ENCODE measurements at regions not wholly inside any gene's neighbourhood (a gene's known extent, or its start where the extent isn't known, plus 50 kb on each side); places are given as distances from the start of the nearest gene placed in this dataset.
"Not testable (repeated sequence)": the region's sequence is repeated elsewhere in the genome, so short reads cannot be mapped to it uniquely, and the experiment has no call there.

DNA sequence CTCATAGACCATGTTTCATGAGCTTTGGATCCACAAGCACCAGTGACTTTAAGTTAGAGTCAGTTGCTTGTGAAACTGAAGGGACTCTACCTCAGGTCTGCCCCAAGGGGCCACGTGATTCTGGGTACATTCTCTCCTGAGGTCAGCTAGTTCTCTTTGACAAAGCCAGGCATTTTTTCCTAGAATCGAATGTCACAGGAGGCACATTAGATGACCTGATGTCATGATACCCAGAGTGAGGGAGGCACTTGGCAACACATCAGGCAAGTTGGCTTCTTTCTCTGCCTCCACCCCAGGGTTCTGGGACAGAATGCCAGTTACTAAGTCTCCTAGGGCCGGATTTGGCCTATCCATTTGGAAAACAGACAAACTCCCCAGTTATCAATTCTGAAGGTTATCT is 93.0 kb downstream of the APIP start:
- H3K27me3 Mint-ChIP-seq (ENCODE audit: low read depth in 3 of 3), result no peaks in the 10 kb centered on the region

DNA sequence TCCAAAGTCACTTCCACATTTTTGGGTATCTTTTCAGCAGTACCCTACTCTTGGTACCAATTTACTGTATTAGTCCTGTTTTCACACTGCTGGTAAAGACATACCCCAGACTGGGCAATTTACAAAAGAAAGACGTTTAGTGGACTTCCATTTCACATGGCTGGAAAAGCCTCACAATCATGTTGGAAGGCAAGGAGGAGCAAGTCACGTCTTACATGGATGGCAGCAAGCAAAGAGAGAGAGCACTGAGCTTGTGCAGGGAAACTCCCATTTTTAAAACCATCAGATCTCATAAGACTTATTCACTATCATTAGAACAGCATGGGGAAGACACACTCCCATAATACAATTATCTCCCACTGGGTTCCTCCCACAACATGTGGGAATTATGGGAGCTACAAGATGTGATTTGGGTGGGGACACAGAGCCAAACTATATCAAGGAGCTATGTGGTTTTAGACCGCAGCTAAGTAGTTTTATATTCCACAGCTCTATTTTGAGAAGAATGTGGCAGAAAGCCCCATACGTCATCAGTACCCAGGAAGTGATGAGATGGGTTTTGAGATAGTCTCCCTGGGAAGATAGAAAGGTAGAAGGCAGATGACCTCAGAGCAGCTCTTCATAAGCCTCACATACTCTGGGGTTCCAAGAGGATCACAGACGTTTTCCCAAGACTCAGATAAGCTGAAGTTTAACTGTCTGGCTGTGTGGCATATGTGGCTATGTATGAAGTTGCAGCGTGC is 96.3 kb downstream of the APIP start:
- 100% methylated on average over 2 of the region's 6 CpGs for WGBS (ENCODE audit: insufficient coverage)

More for the DNA sequence above, 93.0 kb downstream of the APIP start:
- Mint-ChIP-seq H3K4me1 (no peaks in the 10 kb centered on the region), H3K4me3 (no peak overlapping the region), H3K9me3 (peaks cover 0 to 10% (median 0%) of the 10 kb centered on the region in 7 donors), H3K36me3 (no peaks in the 10 kb centered on the region), H3K27ac (no peak overlapping the region)
- H3K27me3 ChIP-seq (ENCODE audit: control insufficient read depth in 2 of 2, insufficient read depth in 2 of 2, low read length in 2 of 2), result no peaks in the 10 kb centered on the region
- TF ChIP-seq, protein P1, sequence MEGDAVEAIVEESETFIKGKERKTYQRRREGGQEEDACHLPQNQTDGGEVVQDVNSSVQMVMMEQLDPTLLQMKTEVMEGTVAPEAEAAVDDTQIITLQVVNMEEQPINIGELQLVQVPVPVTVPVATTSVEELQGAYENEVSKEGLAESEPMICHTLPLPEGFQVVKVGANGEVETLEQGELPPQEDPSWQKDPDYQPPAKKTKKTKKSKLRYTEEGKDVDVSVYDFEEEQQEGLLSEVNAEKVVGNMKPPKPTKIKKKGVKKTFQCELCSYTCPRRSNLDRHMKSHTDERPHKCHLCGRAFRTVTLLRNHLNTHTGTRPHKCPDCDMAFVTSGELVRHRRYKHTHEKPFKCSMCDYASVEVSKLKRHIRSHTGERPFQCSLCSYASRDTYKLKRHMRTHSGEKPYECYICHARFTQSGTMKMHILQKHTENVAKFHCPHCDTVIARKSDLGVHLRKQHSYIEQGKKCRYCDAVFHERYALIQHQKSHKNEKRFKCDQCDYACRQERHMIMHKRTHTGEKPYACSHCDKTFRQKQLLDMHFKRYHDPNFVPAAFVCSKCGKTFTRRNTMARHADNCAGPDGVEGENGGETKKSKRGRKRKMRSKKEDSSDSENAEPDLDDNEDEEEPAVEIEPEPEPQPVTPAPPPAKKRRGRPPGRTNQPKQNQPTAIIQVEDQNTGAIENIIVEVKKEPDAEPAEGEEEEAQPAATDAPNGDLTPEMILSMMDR (IDR thresholded peaks at IDR 0.05), result no peak
- no peaks in the 10 kb centered on the region for H3K4me1 ChIP-seq (ENCODE audit: control insufficient read depth in 1 of 2, insufficient read depth in 2 of 2, low read length in 2 of 2)
- no peaks in the 10 kb centered on the region for H3K36me3 ChIP-seq (replicated peaks in 1 of 2; ENCODE audit: control insufficient read depth in 1 of 2, insufficient read depth in 2 of 2, low read length in 2 of 2)
- H3K9me3 ChIP-seq (replicated peaks in 1 of 2; ENCODE audit: control insufficient read depth in 1 of 2, insufficient read depth in 1 of 2, low read length in 2 of 2), result no peaks in the 10 kb centered on the region
- no peak for DNase-seq
- H3K4me2 ChIP-seq (replicated peaks; ENCODE audit: extremely low read depth, low read length, poor library complexity, severe bottlenecking), result no peak overlapping the region
- WGBS (ENCODE audit: insufficient coverage), result 83% methylated on average over 2 of the region's 3 CpGs
- H4K20me1 ChIP-seq (ENCODE audit: insufficient read depth, low read length), result no peaks in the 10 kb centered on the region
- no peaks in the 10 kb centered on the region for H3K79me2 ChIP-seq (ENCODE audit: insufficient read depth, low read length)
- no peak overlapping the region for H3K4me3 ChIP-seq (replicated peaks in 1 of 3; ENCODE audit: low read depth in 2 of 3, low read length in 3 of 3)
- no peak overlapping the region for H3K27ac ChIP-seq (ENCODE audit: low read depth in 1 of 2, low read length in 2 of 2)
- no peak overlapping the region for H2AFZ ChIP-seq (ENCODE audit: insufficient read depth, low read depth, low read length, poor library complexity, severe bottlenecking)
- H3K9ac ChIP-seq (ENCODE audit: insufficient read depth, low read length, poor library complexity, severe bottlenecking), result no peak overlapping the region
- intact Hi-C loops (cut with micrococcal nuclease), result no loop called here

DNA sequence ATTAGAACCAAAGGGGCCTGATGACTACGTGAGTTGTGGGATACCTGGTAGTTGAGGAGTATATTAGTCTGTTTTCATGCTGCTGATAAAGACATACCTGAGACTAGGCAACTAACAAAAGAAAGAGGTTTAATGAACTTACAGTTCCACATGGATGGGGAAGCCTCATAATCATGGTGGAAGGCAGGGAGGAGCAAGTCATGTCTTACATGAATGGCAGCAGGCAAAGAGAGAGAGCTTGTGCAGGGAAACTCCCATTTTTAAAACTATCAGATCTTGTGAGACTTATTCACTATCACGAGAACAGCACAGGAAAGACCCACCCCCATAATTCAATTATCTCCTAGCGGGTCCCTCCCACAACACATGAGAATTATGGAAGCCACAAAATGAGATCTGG is 98.4 kb downstream of the APIP start:
- H3K4me3 ChIP-seq (replicated peaks in 1 of 3; ENCODE audit: low read depth in 2 of 3, low read length in 3 of 3); H3K79me2 ChIP-seq (ENCODE audit: insufficient read depth, low read length); H3K27me3 ChIP-seq (ENCODE audit: control insufficient read depth in 2 of 2, insufficient read depth in 2 of 2, low read length in 2 of 2); H3K4me1 Mint-ChIP-seq; H3K4me1 ChIP-seq (ENCODE audit: control insufficient read depth in 1 of 2, insufficient read depth in 2 of 2, low read length in 2 of 2); H3K4me3 Mint-ChIP-seq; H2AFZ ChIP-seq (ENCODE audit: insufficient read depth, low read depth, low read length, poor library complexity, severe bottlenecking); H3K9ac ChIP-seq (ENCODE audit: insufficient read depth, low read length, poor library complexity, severe bottlenecking); H3K27ac Mint-ChIP-seq; DNase-seq; H4K20me1 ChIP-seq (ENCODE audit: insufficient read depth, low read length); H3K36me3 ChIP-seq (replicated peaks in 1 of 2; ENCODE audit: control insufficient read depth in 1 of 2, insufficient read depth in 2 of 2, low read length in 2 of 2); intact Hi-C loops (cut with micrococcal nuclease); H3K27ac ChIP-seq (ENCODE audit: low read depth in 1 of 2, low read length in 2 of 2); H3K27me3 Mint-ChIP-seq (ENCODE audit: low read depth in 3 of 3); H3K9me3 ChIP-seq (replicated peaks in 1 of 2; ENCODE audit: control insufficient read depth in 1 of 2, insufficient read depth in 1 of 2, low read length in 2 of 2); H3K4me2 ChIP-seq (replicated peaks; ENCODE audit: extremely low read depth, low read length, poor library complexity, severe bottlenecking); H3K36me3 Mint-ChIP-seq: not testable (repeated sequence)
- WGBS (ENCODE audit: insufficient coverage), result 67% methylated on average over 1 of the region's 3 CpGs
- H3K9me3 Mint-ChIP-seq, result peaks cover 10 to 26% (median 11%) of the 10 kb centered on the region in 7 donors

More for the DNA sequence above, 96.3 kb downstream of the APIP start:
- no peaks in the 10 kb centered on the region for H3K4me1 ChIP-seq (ENCODE audit: control insufficient read depth in 1 of 2, insufficient read depth in 2 of 2, low read length in 2 of 2)
- DNase-seq, result no peak
- H3K4me3 ChIP-seq (replicated peaks in 1 of 3; ENCODE audit: low read depth in 2 of 3, low read length in 3 of 3), result no peak overlapping the region
- H3K9ac ChIP-seq (ENCODE audit: insufficient read depth, low read length, poor library complexity, severe bottlenecking), result no peak overlapping the region
- no peaks in the 10 kb centered on the region for H3K4me1 Mint-ChIP-seq
- H3K27ac Mint-ChIP-seq, result no peak overlapping the region
- no peak overlapping the region for H3K4me2 ChIP-seq (replicated peaks; ENCODE audit: extremely low read depth, low read length, poor library complexity, severe bottlenecking)
- peaks cover 0 to 13% (median 5%) of the 10 kb centered on the region in 7 donors for H3K9me3 Mint-ChIP-seq
- TF ChIP-seq, protein P1 (IDR thresholded peaks at IDR 0.05), result no peak
- H3K9me3 ChIP-seq (replicated peaks in 1 of 2; ENCODE audit: control insufficient read depth in 1 of 2, insufficient read depth in 1 of 2, low read length in 2 of 2), result no peaks in the 10 kb centered on the region
- no peaks in the 10 kb centered on the region for H3K36me3 ChIP-seq (replicated peaks in 1 of 2; ENCODE audit: control insufficient read depth in 1 of 2, insufficient read depth in 2 of 2, low read length in 2 of 2)
- H4K20me1 ChIP-seq (ENCODE audit: insufficient read depth, low read length), result no peaks in the 10 kb centered on the region
- H3K27me3 Mint-ChIP-seq (ENCODE audit: low read depth in 3 of 3), result no peaks in the 10 kb centered on the region
- no peak overlapping the region for H3K27ac ChIP-seq (ENCODE audit: low read depth in 1 of 2, low read length in 2 of 2)
- intact Hi-C loops (cut with micrococcal nuclease), result no loop called here
- H3K36me3 Mint-ChIP-seq, result no peaks in the 10 kb centered on the region
- H3K79me2 ChIP-seq (ENCODE audit: insufficient read depth, low read length), result no peaks in the 10 kb centered on the region
- no peak overlapping the region for H3K4me3 Mint-ChIP-seq
- no peaks in the 10 kb centered on the region for H3K27me3 ChIP-seq (ENCODE audit: control insufficient read depth in 2 of 2, insufficient read depth in 2 of 2, low read length in 2 of 2)
- H2AFZ ChIP-seq (ENCODE audit: insufficient read depth, low read depth, low read length, poor library complexity, severe bottlenecking), result no peak overlapping the region
